Fibroblast of gingiva (primary cell): ENCODE measurements at regions not wholly inside any gene's neighbourhood (a gene's known extent, or its start where the extent isn't known, plus 50 kb on each side); places are given as distances from the start of the nearest gene placed in this dataset.
"Not testable (repeated sequence)": the region's sequence is repeated elsewhere in the genome, so short reads cannot be mapped to it uniquely, and the experiment has no call there.

Experiments
- DNase-seq: peaks from one replicate; pipeline ENCODE4 v3.0.0-alpha.2; 2011; ENCODE audit warnings: low read depth

DNA sequence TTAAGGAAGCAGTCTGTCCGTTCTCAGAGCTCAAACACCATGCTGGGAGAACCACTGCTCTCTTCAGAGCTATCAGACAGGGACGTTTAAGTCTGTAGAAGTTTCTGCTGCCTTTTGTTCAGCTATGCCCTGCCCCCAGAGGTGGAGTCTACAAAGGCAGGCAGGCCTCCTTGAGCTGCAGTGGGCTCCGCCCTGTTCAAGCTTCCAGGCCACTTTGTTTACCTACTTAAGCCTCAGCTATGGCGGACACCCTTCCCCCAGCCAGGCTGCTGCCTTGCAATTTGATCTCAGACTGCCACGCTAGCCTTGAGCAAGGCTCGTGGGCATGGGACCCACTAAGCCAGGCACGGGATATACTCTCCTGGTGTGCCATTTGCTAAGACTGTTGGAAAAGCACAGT lies 180.7 kb upstream of the TMEM196 start:
- not testable (repeated sequence) for DNase-seq

DNA sequence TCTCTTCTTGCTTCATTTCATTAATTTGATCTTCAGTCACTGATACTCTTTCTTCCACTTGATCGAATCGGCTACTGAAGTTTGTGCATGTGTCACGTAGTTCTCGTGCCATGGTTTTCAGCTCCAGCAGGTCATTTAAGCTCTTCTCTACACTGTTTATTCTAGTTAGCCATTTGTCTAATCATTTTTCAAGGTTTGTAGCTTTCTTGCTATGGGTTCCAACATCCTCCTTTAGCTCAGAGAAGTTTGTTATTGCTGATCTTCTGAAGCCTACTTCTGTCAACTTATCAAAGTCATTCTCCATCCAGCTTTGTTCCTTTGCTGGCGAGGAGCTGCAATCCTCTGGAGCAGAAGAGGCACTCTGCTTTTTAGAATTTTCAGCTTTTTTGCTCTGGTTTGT lies 180.0 kb upstream of the TMEM196 start:
- DNase-seq = not testable (repeated sequence)

DNA sequence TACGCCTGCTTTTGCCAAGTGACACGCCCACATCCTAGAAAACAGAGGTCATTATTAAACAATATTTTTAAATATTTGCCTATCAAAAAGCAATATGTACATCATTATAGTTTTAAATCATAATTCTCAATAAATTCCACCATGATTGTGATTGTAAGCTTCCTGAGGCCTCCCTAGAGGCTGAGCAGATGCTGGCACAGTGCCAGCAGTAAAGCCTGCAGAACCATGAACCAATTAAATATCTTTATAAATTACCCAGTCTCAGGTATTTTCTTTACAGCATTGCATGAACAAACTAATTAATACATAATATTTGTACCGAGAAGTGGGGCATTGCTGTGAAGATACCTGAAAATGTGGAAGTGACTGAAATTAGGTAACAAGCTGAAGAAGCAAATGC lies 174.7 kb upstream of the TMEM196 start:
- no peak for DNase-seq

DNA sequence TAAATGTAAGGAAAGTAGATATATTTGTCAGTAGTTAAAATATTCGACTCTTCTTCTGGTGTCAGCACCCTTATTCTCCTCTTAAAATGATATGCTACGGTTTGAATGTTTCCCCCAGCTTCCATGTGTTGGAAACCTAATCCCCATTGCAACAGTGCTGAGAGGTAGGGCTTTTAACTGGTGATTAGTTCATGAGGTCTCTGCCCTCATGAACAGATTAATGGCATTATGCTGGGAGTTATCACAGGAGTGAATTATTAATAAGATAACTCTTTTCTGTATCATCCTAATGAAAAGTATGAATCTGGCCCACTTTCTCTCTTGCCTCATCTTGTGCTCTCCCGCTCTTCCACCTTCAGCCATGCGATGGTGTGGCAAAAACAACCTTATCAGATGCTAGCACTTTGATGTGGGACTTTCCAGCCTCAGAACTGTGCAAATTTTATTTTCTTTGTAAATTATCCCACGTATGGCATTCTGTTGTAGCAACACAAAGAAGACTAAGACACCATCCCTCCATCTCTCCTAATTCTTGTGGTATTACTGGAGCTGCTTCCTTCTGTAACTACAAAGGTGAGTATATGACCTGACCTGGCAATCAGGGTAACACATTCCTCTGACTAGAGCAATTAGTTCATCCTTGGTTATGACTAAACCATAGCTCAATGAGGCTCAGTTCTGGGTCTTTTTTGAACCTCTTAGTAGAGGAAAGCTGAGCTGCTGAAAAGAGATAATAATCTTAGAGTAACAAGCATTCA lies 171.1 kb upstream of the TMEM196 start:
- no peak for DNase-seq

DNA sequence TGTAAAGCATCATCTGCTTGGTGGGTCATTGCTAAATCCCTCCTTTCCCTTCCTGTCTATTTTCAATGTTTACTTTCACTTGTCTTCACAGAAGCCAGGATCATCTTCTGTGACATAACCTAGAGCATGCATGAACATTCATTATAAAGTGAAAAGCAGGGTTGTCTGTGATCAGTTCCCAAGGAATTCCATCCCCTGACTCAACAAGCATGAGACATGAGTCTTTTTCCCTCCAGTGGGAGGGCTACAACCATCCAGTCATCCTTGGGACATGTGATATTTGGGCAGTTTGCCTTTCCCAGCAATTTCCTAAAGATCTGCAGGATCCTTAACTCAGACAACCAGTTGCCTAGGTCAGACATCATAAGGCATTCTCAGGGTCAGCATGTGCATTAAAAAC lies 166.3 kb upstream of the TMEM196 start:
- peak; percentile 43 for DNase-seq

DNA sequence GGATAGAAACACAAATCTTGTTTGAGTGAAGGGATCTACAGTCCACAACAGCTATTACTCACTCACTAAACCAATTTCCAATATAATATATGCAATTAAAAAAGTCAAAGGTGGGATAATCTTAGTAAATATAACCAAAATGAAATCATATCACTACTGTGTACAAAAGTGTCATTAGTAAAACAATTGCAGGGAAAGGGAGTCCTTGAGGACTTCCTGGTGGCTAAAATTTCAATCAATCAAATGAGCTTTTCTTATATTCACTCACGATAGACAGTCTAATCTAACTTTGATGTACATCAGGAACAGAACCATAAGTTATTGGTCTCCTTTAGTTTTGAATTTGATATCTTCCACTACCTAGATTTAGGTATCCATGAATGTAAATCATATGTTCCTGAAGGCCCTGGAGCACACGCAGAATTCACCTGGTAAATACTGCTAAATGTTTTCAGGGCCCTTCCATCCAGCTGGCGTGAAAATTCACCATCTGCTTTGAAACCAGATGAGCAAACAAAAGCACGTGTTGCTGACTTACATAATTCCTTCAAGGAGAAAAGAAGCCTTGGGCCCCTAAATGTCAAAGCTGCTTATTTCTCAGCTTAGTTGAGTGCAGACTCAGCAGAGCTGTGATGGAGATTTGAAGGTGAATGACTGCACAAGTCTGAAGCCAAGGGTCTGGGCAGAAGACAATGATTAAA lies 159.3 kb upstream of the TMEM196 start:
- DNase-seq = no peak

DNA sequence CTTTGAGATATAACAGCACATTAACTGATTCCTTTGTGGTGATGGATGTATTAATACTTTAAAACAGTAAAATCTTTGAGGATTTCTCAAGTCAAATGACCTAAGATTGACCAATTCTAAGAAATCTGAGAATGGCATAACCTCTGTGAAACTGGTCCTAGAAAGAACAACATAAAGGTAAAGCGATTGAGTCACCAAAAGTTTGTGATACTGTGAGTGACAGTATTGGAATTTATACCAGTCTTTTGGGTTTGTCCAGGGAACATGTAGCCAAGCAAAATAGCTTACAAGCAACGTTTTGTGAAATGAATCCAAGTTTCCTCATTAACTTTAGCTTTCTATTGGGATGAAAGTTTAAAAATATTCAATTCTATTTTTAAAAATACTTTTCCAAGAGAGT lies 157.4 kb upstream of the TMEM196 start:
- DNase-seq = no peak

DNA sequence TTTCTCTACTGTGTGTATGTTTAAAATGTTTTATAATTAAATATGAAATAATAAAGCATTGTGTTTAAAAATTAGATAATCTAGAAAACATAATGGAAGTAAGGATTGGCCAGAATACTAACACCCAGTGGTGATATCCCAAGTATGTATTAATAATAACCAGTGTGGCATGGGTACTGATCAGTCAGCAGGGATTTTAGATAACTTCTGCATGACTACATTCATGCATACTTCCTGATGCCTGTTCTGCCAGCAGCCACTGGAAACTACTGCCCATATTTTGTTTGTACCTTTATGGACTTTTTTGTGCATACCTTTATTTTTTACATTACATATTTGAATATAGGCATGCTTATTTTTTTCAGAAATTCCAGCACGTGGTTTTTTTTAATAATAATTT lies 156.6 kb upstream of the TMEM196 start:
- DNase-seq = no peak

DNA sequence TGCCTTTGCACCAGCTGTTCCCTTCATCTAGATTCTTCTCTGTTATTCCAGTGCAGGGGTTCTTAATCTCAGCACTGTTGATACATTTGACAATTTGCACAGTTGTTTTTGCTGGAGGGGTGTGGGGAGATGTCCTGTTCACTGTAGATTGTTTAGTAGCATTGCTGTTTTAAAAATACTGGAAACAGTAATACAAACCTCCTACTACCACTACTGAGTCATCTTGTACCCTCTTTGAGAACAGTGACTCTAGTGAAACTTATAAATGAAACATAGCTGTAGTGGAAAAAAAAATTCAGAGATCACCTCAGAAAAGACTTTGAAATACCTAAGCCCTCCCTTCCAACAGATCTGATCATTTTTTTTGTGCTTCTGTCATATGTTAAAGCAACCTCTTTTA lies 154.8 kb upstream of the TMEM196 start:
- DNase-seq = no peak

DNA sequence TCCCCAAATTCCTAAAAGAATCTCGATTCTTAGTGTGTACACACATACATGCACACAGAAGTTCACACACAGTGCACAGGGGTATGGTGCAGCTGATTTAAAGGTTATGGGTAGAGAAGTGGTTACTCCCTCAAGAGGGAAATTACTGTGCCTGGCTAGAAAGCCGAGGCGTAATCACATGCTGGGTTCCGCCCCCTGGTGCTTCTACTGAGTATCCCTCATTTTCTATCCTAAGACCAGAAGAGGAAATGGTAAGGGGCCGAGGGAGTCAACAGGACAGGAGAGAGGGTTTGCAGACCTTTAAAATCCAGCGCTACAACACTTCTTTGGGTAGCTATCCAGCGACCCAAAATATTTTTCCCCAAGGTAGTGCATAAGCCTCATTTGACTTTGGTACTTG lies 147.3 kb upstream of the TMEM196 start:
- no peak for DNase-seq

DNA sequence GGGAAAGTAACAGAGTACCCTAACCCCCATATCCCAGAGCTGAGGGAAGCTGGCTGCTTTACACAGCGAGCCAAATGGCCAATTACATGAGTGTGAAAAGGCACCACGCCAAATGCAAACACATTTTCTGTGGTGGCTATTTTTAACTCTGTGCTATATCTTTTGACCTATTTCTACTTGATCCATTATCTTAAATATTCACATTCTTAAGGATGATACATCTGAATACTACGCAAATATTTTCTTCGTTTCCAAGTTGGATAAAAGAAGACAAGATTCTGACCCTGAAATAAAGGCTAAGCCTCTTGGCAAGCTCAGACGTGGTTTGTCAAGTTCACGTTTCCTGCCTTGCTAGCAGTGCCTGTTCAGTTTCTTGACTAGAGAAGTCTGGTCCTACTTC lies 146.7 kb upstream of the TMEM196 start:
- DNase-seq = peak; percentile 80

DNA sequence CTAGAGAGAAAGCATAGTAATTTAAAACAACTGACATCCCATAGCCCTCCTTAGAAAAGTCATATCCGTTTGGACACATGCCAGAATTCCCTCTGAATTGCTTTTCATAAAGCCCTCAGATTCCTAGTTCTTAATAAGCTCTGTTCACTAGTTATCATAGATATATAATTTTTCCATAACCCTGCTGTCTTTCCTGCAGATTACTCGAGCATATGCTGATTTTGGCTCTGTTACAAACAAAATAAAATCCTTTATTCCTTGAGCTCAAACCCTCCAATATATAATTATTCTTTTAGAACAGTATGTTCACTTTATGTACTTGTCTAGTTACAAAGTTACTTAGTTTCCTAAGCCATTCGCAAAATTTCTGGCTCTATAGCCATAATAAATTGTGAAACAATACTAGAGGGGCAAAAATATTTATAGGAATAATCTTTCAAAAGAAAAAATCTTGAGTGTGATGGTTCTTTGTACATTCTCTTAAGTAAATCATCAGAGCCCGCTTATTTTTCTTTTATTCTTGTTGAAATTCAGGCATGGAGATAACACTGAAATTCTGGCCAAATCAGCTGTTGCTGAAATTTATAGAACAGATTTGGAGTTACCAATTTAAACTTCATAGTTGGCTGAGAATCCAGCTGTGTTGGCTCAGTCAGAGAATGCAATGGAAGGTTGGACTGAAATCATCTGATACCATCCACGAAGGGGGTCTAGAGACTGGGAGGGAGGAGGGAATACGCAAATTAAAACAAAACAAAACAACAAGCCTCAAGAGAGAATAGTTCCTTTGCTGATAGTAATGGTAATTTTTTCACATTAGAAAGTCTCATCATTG lies 146.1 kb upstream of the TMEM196 start:
- peak; percentile 80 for DNase-seq

DNA sequence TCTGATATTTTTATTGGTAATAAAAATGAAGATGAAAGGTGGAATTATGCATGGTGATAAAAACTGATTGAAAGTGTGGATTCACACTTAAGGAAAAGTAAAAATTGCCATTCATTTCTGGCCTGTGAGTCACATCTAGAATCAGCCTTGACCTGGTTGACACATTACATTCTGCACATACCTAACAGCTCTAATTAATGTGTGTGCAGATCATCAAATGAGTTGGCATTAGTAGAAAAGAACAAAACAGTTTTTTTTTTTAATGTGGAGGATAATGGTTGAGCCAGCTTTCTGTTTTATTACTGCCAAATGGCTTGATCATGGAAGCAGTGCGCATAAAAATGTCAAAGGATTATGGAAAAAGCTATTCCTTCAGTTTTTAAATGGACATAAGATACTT lies 142.6 kb upstream of the TMEM196 start:
- DNase-seq = no peak

DNA sequence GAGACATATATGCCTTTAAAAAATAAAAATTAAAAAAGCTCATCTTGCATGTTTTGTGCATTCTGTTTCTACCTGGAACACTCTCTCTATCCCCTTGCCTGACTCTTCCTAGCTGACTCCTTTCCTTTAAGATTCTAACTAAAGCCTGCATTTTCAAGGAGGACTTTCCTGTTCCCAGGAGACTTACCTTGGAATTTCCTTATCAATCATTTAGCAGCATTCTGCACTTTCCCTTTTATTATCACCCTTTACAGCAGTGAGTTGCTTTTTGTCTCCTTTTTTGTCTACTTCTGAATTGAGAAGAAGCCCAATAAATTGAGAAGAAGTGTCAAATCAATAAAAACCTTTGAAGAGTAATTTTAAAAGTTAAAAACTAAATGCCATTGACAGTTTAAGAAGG lies 142.2 kb upstream of the TMEM196 start:
- no peak for DNase-seq

DNA sequence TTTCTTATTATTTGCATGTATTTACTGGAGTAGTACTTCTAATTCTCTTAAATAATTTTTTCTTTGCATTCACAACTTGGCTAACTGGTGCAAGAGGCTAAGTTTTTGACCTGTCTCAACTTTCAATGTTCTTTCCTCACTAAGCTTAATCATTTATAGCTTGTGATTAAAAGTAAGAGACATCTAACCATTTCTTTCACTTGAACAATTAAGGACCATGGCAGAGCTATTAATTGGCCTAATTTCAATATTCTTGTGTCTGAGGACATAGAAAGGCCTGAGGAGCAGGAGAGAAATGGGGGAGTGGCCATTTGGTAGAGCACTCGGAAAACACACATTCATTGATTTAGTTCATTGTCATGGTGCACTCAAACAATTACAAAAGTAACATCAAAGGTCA lies 141.4 kb upstream of the TMEM196 start:
- no peak for DNase-seq

DNA sequence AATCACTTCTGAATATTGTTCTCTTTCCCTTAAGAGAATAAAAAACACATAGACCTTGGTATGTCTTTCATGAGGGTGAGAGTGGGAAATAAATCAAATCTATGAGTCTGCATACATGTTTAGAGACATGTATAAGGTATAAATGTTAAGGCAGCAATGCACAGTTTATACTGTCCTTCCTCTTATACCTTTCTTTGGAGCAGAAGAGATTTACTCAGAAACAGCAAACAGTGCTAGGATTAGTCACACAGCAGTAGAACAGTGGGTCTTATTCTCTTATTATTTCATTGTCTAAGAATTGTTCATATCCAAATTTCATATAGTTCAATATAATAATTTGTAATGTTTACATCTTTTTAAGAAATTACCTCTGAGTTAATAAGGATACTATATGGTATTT lies 126.7 kb upstream of the TMEM196 start:
- no peak for DNase-seq

DNA sequence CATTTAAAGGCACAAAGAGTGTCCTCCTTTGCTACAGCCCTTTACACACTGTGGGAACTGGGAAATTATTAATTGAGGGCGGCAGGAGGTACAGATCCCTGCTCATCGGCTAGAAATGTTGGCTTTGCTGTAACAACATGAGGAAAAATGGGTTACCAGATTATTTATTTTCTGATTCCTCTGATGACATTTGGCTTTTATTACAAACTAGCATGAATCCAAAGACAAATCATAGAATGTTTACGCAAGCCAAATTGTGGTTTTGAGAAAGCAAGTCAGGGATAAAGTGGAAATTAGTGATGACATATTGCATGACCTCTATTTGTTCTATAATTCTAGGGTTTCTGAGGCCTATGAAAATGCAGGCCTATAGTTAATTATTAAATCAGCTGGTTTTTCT lies 126.1 kb upstream of the TMEM196 start:
- peak; percentile 96 for DNase-seq

DNA sequence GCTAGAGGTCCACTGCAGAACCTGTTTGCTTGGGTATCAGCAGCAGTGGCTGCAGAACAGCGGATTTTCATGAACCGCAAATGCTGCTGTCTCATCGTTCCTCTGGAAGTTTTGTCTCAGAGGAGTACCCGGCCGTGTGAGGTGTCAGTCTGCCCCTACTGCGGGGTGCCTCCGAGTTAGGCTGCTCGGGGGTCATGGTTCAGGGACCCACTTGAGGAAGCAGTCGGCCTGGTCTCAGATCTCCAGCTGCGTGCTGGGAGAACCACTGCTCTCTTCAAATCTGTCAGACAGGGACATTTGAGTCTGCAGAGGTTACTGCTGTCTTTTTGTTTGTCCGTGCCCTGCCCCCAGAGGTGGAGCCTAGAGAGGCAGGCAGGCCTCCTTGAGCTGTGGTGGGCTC lies 109.5 kb upstream of the TMEM196 start:
- not testable (repeated sequence) for DNase-seq

DNA sequence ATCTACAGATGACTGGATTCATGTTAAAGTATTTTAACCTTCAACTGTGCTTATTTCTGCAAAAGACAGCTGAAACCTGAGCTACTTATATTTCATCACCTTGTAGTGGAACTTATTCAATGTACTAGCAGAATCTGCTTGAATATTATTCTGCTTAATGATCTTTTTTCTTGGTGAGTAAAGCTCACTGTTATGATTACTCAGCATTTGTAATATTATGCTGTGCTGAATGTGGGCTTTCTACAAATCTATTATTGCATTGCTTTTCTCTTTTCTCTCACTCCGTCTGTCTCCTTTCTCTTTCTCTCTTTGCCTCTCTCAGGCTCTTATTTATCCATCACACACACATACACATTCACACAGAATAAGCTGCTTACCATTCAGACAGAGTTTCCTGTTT lies 98.7 kb upstream of the TMEM196 start:
- DNase-seq = no peak

DNA sequence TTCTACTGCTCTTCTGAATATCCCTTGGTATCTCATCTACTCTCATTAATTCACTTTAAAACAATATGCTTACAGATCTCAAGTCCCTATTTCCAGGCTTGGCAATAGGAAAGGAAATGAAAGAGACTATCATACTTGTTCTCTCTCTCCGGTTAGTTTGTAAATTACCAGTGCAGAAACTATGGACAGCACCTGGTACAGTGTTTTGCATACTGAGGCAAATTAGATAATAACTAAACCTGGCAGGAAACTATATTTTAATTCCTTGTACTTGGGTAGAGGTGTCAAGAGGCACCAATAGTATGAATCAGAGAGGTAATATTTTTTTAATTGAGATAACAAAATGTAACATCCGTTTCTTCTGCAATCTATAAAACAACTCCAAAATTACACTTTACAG lies 97.7 kb upstream of the TMEM196 start:
- no peak for DNase-seq

DNA sequence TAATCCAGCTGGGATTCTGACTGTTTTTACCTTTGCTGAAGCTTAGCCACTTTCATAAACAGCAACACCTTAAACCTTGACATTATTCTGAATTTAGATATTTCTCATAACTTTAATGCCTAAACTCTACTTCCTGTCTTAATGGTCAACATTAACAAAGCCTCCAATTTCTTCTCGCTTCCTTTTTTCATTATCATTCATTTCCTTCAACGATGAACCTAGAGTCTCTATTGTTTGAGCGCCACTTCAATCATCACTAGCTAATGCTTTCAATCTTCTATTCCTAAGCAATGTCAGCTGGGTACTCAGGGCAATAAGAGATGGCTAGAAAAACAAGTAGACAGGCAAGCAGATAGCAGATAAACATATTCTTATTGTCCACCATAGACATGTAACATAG lies 96.6 kb upstream of the TMEM196 start:
- no peak for DNase-seq

DNA sequence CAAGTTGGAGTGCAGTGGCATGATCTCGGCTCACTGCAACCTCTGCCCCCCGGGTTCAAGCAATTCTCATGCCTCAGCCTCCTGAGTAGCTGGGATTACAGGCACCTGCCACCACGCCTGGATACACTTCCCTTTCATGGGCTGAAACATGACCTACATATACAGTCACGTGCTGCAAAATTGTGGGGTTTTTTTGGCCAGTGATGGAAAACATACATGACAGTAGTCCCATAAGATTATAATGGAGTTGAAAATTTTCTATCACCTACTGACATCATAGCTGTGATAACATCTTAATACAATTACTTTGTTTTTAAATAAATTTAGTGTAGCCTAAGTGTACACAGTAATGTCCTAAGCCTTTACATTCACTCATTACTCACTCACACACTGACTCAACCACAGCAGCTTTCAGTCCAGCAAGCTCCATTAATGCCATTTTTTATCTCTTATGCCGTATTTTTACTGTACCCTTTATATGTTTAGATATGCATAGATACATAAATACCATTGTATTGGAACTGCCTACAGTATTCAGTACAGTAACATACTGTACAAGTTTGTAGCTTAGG lies 79.9 kb upstream of the TMEM196 start:
- no peak for DNase-seq

DNA sequence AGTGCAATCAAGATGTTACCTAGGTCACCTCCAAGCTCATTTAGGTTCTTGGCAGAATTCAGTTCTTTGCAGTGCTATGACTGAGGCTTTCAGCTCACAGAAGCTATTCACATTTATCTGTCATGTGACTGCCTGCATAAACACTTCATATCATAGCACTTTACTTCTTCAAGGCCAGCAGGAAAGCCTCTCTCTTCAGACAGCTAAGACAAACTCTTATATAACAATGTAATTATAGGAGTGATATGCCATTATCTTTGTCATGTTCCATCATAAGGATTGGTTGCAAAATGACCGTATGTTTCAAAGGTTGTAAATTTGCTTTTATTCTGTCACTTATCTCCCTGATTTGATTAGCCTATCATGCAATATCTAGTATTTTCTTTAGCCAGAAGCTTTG lies 78.8 kb upstream of the TMEM196 start:
- no peak for DNase-seq
